ENCODE measurements at regions not wholly inside any gene's neighbourhood (a gene's known extent, or its start where the extent isn't known, plus 50 kb on each side); places are given as distances from the start of the nearest gene placed in this dataset.
"Not testable (repeated sequence)": the region's sequence is repeated elsewhere in the genome, so short reads cannot be mapped to it uniquely, and the experiment has no call there.

GRCh38 chr19:28594737-28595136, 618.2 kb downstream of the UQCRFS1 start:
- no peaks in the 10 kb centered on the region for H3K36me3 ChIP-seq (ENCODE audit: insufficient read depth, low read length)
- H2AFZ ChIP-seq (ENCODE audit: low read length) = no peak overlapping the region
- H4K20me1 ChIP-seq (ENCODE audit: insufficient read depth, low read length) = no peaks in the 10 kb centered on the region
- H3K79me2 ChIP-seq (ENCODE audit: insufficient read depth, low read length) = no peaks in the 10 kb centered on the region
- no peaks in the 10 kb centered on the region for H3K9me3 ChIP-seq (ENCODE audit: low read depth, low read length)
- no peak for DNase-seq (ENCODE audit: insufficient read length, low spot score, missing footprints)
- no peak overlapping the region for H3K4me2 ChIP-seq (ENCODE audit: insufficient read depth, low read length)
- no peak overlapping the region for H3K27ac ChIP-seq (ENCODE audit: low read depth, low read length)
- TF ChIP-seq CTCF (IDR thresholded peaks at IDR 0.05; ENCODE audit: extremely low read depth, low read depth, low read length) = no peak
- H3K27me3 ChIP-seq (ENCODE audit: insufficient read depth, low read length) = no peaks in the 10 kb centered on the region
- no peak overlapping the region for H3K4me3 ChIP-seq (ENCODE audit: insufficient read depth, low read length)
- no peaks in the 10 kb centered on the region for H3K4me1 ChIP-seq (ENCODE audit: insufficient read depth, low read length)

GRCh38 chr19:28589991-28590411, 623.0 kb downstream of the UQCRFS1 start:
- H3K4me3 ChIP-seq (ENCODE audit: insufficient read depth, low read length); H3K9me3 ChIP-seq (ENCODE audit: low read depth, low read length); H3K27ac ChIP-seq (ENCODE audit: low read depth, low read length); H3K27me3 ChIP-seq (ENCODE audit: insufficient read depth, low read length); H4K20me1 ChIP-seq (ENCODE audit: insufficient read depth, low read length); DNase-seq (ENCODE audit: insufficient read length, low spot score, missing footprints); H3K79me2 ChIP-seq (ENCODE audit: insufficient read depth, low read length); H3K4me1 ChIP-seq (ENCODE audit: insufficient read depth, low read length); H2AFZ ChIP-seq (ENCODE audit: low read length); H3K36me3 ChIP-seq (ENCODE audit: insufficient read depth, low read length); H3K4me2 ChIP-seq (ENCODE audit: insufficient read depth, low read length): not testable (repeated sequence)

GRCh38 chr19:28586474-28586873, 626.5 kb downstream of the UQCRFS1 start:
- DNase-seq (ENCODE audit: insufficient read length, low spot score, missing footprints) = no peak
- Histone ChIP-seq H3K36me3 (ENCODE audit: insufficient read depth, low read length) (no peaks in the 10 kb centered on the region), H3K27me3 (ENCODE audit: insufficient read depth, low read length) (no peaks in the 10 kb centered on the region), H4K20me1 (ENCODE audit: insufficient read depth, low read length) (no peaks in the 10 kb centered on the region), H3K79me2 (ENCODE audit: insufficient read depth, low read length) (no peaks in the 10 kb centered on the region), H3K27ac (ENCODE audit: low read depth, low read length) (no peak overlapping the region), H2AFZ (ENCODE audit: low read length) (no peak overlapping the region), H3K4me2 (ENCODE audit: insufficient read depth, low read length) (no peak overlapping the region), H3K9me3 (ENCODE audit: low read depth, low read length) (peaks cover 2% of the 10 kb centered on the region), H3K4me3 (ENCODE audit: insufficient read depth, low read length) (no peak overlapping the region), H3K4me1 (ENCODE audit: insufficient read depth, low read length) (no peaks in the 10 kb centered on the region)
- TF ChIP-seq CTCF (IDR thresholded peaks at IDR 0.05; ENCODE audit: extremely low read depth, low read depth, low read length) = no peak

GRCh38 chr19:28585796-28586195, 627.2 kb downstream of the UQCRFS1 start:
- Histone ChIP-seq H3K4me3 (ENCODE audit: insufficient read depth, low read length) (no peak overlapping the region), H3K36me3 (ENCODE audit: insufficient read depth, low read length) (no peaks in the 10 kb centered on the region), H3K27me3 (ENCODE audit: insufficient read depth, low read length) (no peaks in the 10 kb centered on the region), H2AFZ (ENCODE audit: low read length) (no peak overlapping the region), H3K27ac (ENCODE audit: low read depth, low read length) (no peak overlapping the region), H3K4me2 (ENCODE audit: insufficient read depth, low read length) (no peak overlapping the region), H3K4me1 (ENCODE audit: insufficient read depth, low read length) (no peaks in the 10 kb centered on the region), H3K9me3 (ENCODE audit: low read depth, low read length) (peaks cover 2% of the 10 kb centered on the region), H4K20me1 (ENCODE audit: insufficient read depth, low read length) (no peaks in the 10 kb centered on the region), H3K79me2 (ENCODE audit: insufficient read depth, low read length) (no peaks in the 10 kb centered on the region)
- DNase-seq (ENCODE audit: insufficient read length, low spot score, missing footprints) = no peak
- no peak for TF ChIP-seq CTCF (IDR thresholded peaks at IDR 0.05; ENCODE audit: extremely low read depth, low read depth, low read length)

Measured in osteoblast (primary cell).